NCI-H524 treated with DMSO at 0.1 percent for 48 hours (cell line): ENCODE measurements at regions not wholly inside any gene's neighbourhood (a gene's known extent, or its start where the extent isn't known, plus 50 kb on each side); places are given as distances from the start of the nearest gene placed in this dataset.

Experiments used
- DNase-seq: peaks from one replicate; lab custom pipeline; 2025; lab: John Stamatoyannopoulos, UW

GRCh38 chr2:2694746-2695145 is 363.7 kb upstream of the MYT1L start:
- DNase-seq, result no peak

GRCh38 chr2:2692599-2693389 is 361.7 kb upstream of the MYT1L start:
- DNase-seq, result no peak

- DNase-seq, result no peak
Measured at GRCh38 chr2:2691419-2691818, 360.3 kb upstream of the MYT1L start.

GRCh38 chr2:2690985-2691384 is 359.9 kb upstream of the MYT1L start:
- no peak for DNase-seq

- no peak for DNase-seq
Measured at GRCh38 chr2:2689306-2689705, 358.2 kb upstream of the MYT1L start.

GRCh38 chr2:2688254-2688653 is 357.2 kb upstream of the MYT1L start:
- no peak for DNase-seq

- DNase-seq, result no peak
Measured at GRCh38 chr2:2687745-2688144, 356.7 kb upstream of the MYT1L start.

GRCh38 chr2:2686222-2686621 is 355.1 kb upstream of the MYT1L start:
- no peak for DNase-seq

- DNase-seq, result no peak
Measured at GRCh38 chr2:2683606-2684224, 352.6 kb upstream of the MYT1L start.

- no peak for DNase-seq
Measured at GRCh38 chr2:2682700-2683342, 351.7 kb upstream of the MYT1L start.

GRCh38 chr2:2681711-2682251 is 350.7 kb upstream of the MYT1L start:
- DNase-seq, result no peak

- no peak for DNase-seq
Measured at GRCh38 chr2:2681085-2681484, 350.0 kb upstream of the MYT1L start.

- no peak for DNase-seq
Measured at GRCh38 chr2:2674831-2675230, 343.8 kb upstream of the MYT1L start.

GRCh38 chr2:2673406-2673805 is 342.3 kb upstream of the MYT1L start:
- no peak for DNase-seq

GRCh38 chr2:2672249-2672648 is 341.2 kb upstream of the MYT1L start:
- DNase-seq, result no peak

GRCh38 chr2:2671826-2672225 is 340.8 kb upstream of the MYT1L start:
- no peak for DNase-seq

- no peak for DNase-seq
Measured at GRCh38 chr2:2669316-2669715, 338.2 kb upstream of the MYT1L start.

- no peak for DNase-seq
Measured at GRCh38 chr2:2668681-2669265, 337.7 kb upstream of the MYT1L start.

GRCh38 chr2:2667690-2668089 is 336.6 kb upstream of the MYT1L start:
- DNase-seq, result no peak

GRCh38 chr2:2665834-2666133 is 334.7 kb upstream of the MYT1L start:
- DNase-seq, result no peak

GRCh38 chr2:2664989-2665833 is 334.1 kb upstream of the MYT1L start:
- DNase-seq, result no peak
